ENCODE measurements at regions not wholly inside any gene's neighbourhood (a gene's known extent, or its start where the extent isn't known, plus 50 kb on each side); places are given as distances from the start of the nearest gene placed in this dataset.

GRCh38 chr3:102354818-102355515 is 79.8 kb upstream of the ZPLD1 start:
- Histone ChIP-seq H3K27me3 (ENCODE audit: insufficient read depth, low read length) (no peaks in the 10 kb centered on the region), H3K4me2 (ENCODE audit: low read length) (no peak overlapping the region; the same call in 1 of the 2 replicates), H3K79me2 (ENCODE audit: insufficient read depth, low read length) (no peaks in the 10 kb centered on the region), H3K9me3 (ENCODE audit: control insufficient read depth in 1 of 2, insufficient read depth in 1 of 2, low read depth in 1 of 2, low read length in 2 of 2) (no peaks in the 10 kb centered on the region), H3K9me2 (ENCODE audit: insufficient read depth) (no peaks in the 10 kb centered on the region), H3K9ac (ENCODE audit: low read length) (no peak overlapping the region), H3K27ac (ENCODE audit: low read depth, low read length) (no peak overlapping the region), H3K4me3 (replicated peaks in 1 of 2; ENCODE audit: low read depth in 1 of 2, low read length in 2 of 2) (no peak overlapping the region), H4K20me1 (ENCODE audit: insufficient read depth) (no peaks in the 10 kb centered on the region), H3K36me3 (ENCODE audit: control insufficient read depth in 1 of 2, insufficient read depth in 2 of 2, low read length in 2 of 2) (no peaks in the 10 kb centered on the region), H2AFZ (ENCODE audit: low read depth, low read length, poor library complexity, severe bottlenecking) (no peak overlapping the region), H3K4me1 (ENCODE audit: control insufficient read depth in 1 of 2, insufficient read depth in 2 of 2, low read length in 2 of 2) (peaks cover 0 to 4% of the 10 kb centered on the region in 2 experiments; a peak in 2 of 4 replicates)
- ChIA-PET CTCF (no interaction called here), POLR2A (no interaction called here), RAD21 (ENCODE audit: low non-redundant PET in 1 of 2, low total read pairs in 2 of 2, uncharacterized antibody in 2 of 2, unreplicated experiment in 2 of 2) (no interaction called here)
- intact Hi-C loops (cut with micrococcal nuclease) = no loop called here
- DNase-seq (ENCODE audit: low read depth, low spot score) (peak; percentile 12), ATAC-seq (no peak)
- TF ChIP-seq FOSL1 (IDR thresholded peaks at IDR 0.05; ENCODE audit: low read depth) = peak; percentile 61
- no peak for TF ChIP-seq SIN3A (IDR thresholded peaks at IDR 0.05; ENCODE audit: low read depth)
- TF ChIP-seq CEBPB (IDR thresholded peaks at IDR 0.05; ENCODE audit: low read depth) = peak; percentile 66
- TF ChIP-seq JUND (IDR thresholded peaks at IDR 0.05) = peak; percentile 58
- TF ChIP-seq POLR2A (IDR thresholded peaks at IDR 0.05; ENCODE audit: borderline replicate concordance, extremely low read depth, insufficient read depth, insufficient read length) = no peak
- BruUV-seq (replicated peaks) = no TSS peak

- TF ChIP-seq ATF3 (IDR thresholded peaks at IDR 0.05) = no peak
- TF ChIP-seq CBX3 (IDR thresholded peaks at IDR 0.05; ENCODE audit: low read depth) = no peak
- TF ChIP-seq SIN3A (IDR thresholded peaks at IDR 0.05; ENCODE audit: low read depth) = no peak
- no peak for TF ChIP-seq EZH2 (IDR thresholded peaks at IDR 0.05)
- TF ChIP-seq ZNF274 (IDR thresholded peaks at IDR 0.05; ENCODE audit: low read depth, low read length) = no peak
- no peak for TF ChIP-seq CTCF (IDR thresholded peaks at IDR 0.05 in 2 of 3, conservative IDR thresholded peaks at IDR 0.05 in 1 of 3; ENCODE audit: borderline replicate concordance in 1 of 3, insufficient read depth in 1 of 3, low read depth in 2 of 3, low read length in 2 of 3)
- no peak for TF ChIP-seq ELF1 (IDR thresholded peaks at IDR 0.05; ENCODE audit: borderline replicate concordance, low read depth)
- TF ChIP-seq ZFX (IDR thresholded peaks at IDR 0.05) = no peak
- no peak for TF ChIP-seq POLR2A (IDR thresholded peaks at IDR 0.05; ENCODE audit: borderline replicate concordance, extremely low read depth, insufficient read depth, insufficient read length)
- TF ChIP-seq REST (IDR thresholded peaks at IDR 0.05; ENCODE audit: low read depth) = no peak
- no peak for TF ChIP-seq JUND (IDR thresholded peaks at IDR 0.05)
- TF ChIP-seq SP1 (IDR thresholded peaks at IDR 0.05; ENCODE audit: low read depth) = no peak
- no peak for TF ChIP-seq EZH2phosphoT487 (IDR thresholded peaks at IDR 0.05; ENCODE audit: borderline replicate concordance)
- no peak for TF ChIP-seq FOSL1 (IDR thresholded peaks at IDR 0.05; ENCODE audit: low read depth)
- RAD21 ChIA-PET (ENCODE audit: low non-redundant PET in 1 of 2, low total read pairs in 2 of 2, uncharacterized antibody in 2 of 2, unreplicated experiment in 2 of 2) = no interaction called here
- no peak overlapping the region for H3K9ac ChIP-seq (ENCODE audit: low read length)
- BruUV-seq (replicated peaks) = no TSS peak
- H3K27ac ChIP-seq (ENCODE audit: low read depth, low read length) = no peak overlapping the region
- ATAC-seq = no peak
- H3K36me3 ChIP-seq (ENCODE audit: control insufficient read depth in 1 of 2, insufficient read depth in 2 of 2, low read length in 2 of 2) = no peaks in the 10 kb centered on the region
- no peaks in the 10 kb centered on the region for H3K79me2 ChIP-seq (ENCODE audit: insufficient read depth, low read length)
- no peak overlapping the region for H3K4me2 ChIP-seq (ENCODE audit: low read length)
- H3K4me3 ChIP-seq (replicated peaks in 1 of 2; ENCODE audit: low read depth in 1 of 2, low read length in 2 of 2) = no peak overlapping the region
- H3K9me2 ChIP-seq (ENCODE audit: insufficient read depth) = no peaks in the 10 kb centered on the region; the same call in 1 of the 2 replicates
- H2AFZ ChIP-seq (ENCODE audit: low read depth, low read length, poor library complexity, severe bottlenecking) = no peak overlapping the region
- intact Hi-C loops (cut with micrococcal nuclease) = no loop called here
- H3K27me3 ChIP-seq (ENCODE audit: insufficient read depth, low read length) = no peaks in the 10 kb centered on the region
- CTCF ChIA-PET = no interaction called here
- peaks cover 0 to 4% of the 10 kb centered on the region in 2 experiments; a peak in 2 of 4 replicates for H3K4me1 ChIP-seq (ENCODE audit: control insufficient read depth in 1 of 2, insufficient read depth in 2 of 2, low read length in 2 of 2)
- no peak for DNase-seq (ENCODE audit: low read depth, low spot score)
- POLR2A ChIA-PET = no interaction called here
- H3K9me3 ChIP-seq (ENCODE audit: control insufficient read depth in 1 of 2, insufficient read depth in 1 of 2, low read depth in 1 of 2, low read length in 2 of 2) = no peaks in the 10 kb centered on the region
- no peaks in the 10 kb centered on the region for H4K20me1 ChIP-seq (ENCODE audit: insufficient read depth)
These were observed 78.3 kb upstream of the ZPLD1 start for GRCh38 chr3:102356506-102356905.

Data from HCT116 (cell line).